ENCODE measurements at regions not wholly inside any gene's neighbourhood (a gene's known extent, or its start where the extent isn't known, plus 50 kb on each side); places are given as distances from the start of the nearest gene placed in this dataset.

GRCh38 chr2:240329778-240330177, 105.7 kb upstream of the GPC1 start:
- DNase-seq (no peak), ATAC-seq (no peak)
- no peaks in the 10 kb centered on the region for H4K20me1 ChIP-seq (ENCODE audit: low read length)
- H3K27ac ChIP-seq (ENCODE audit: low read length), result no peak overlapping the region
- TF ChIP-seq EZH2 (IDR thresholded peaks at IDR 0.05; ENCODE audit: low read length, unreplicated experiment) (no peak), CTCF (conservative IDR thresholded peaks at IDR 0.05; ENCODE audit: low read depth, low read length) (no peak)
- H3K27me3 ChIP-seq (ENCODE audit: low read length), result peaks cover 94% of the 10 kb centered on the region
- H3K9me3 ChIP-seq (ENCODE audit: low read length), result no peaks in the 10 kb centered on the region
- no peak overlapping the region for H2AFZ ChIP-seq (ENCODE audit: low read length)
- ChIA-PET POLR2A (ENCODE audit: unreplicated experiment) (no interaction called here), CTCF (no interaction called here)
- H3K4me2 ChIP-seq (ENCODE audit: low read length), result no peak overlapping the region
- no peaks in the 10 kb centered on the region for H3K9me2 ChIP-seq (replicated peaks; ENCODE audit: low read length)
- no TSS peak for BruUV-seq (replicated peaks)
- no peaks in the 10 kb centered on the region for H3F3A ChIP-seq (ENCODE audit: low read length, unreplicated experiment)
- no peaks in the 10 kb centered on the region for H3K79me2 ChIP-seq (ENCODE audit: low read length)
- intact Hi-C loops (cut with micrococcal nuclease), result no loop called here
- no peaks in the 10 kb centered on the region for H3K4me1 ChIP-seq (ENCODE audit: insufficient read depth, low read length)
- H3K9ac ChIP-seq (ENCODE audit: low read length), result no peak overlapping the region
- no peak overlapping the region for H3K4me3 ChIP-seq (ENCODE audit: low read length)
- no peaks in the 10 kb centered on the region for H3K36me3 ChIP-seq (ENCODE audit: low read depth, low read length)

GRCh38 chr2:240333985-240334384, 101.5 kb upstream of the GPC1 start:
- Histone ChIP-seq H2AFZ (ENCODE audit: low read length) (no peak overlapping the region), H3K9me2 (replicated peaks; ENCODE audit: low read length) (no peaks in the 10 kb centered on the region), H3K27me3 (ENCODE audit: low read length) (peaks cover 74% of the 10 kb centered on the region), H3K27ac (ENCODE audit: low read length) (no peak overlapping the region), H3K4me2 (ENCODE audit: low read length) (no peak overlapping the region), H3K36me3 (ENCODE audit: low read depth, low read length) (no peaks in the 10 kb centered on the region), H3K4me1 (ENCODE audit: insufficient read depth, low read length) (no peaks in the 10 kb centered on the region), H3K9ac (ENCODE audit: low read length) (no peak overlapping the region), H3K4me3 (ENCODE audit: low read length) (no peak overlapping the region), H3K79me2 (ENCODE audit: low read length) (no peaks in the 10 kb centered on the region), H4K20me1 (ENCODE audit: low read length) (no peaks in the 10 kb centered on the region), H3F3A (ENCODE audit: low read length, unreplicated experiment) (no peaks in the 10 kb centered on the region), H3K9me3 (ENCODE audit: low read length) (no peaks in the 10 kb centered on the region)
- BruUV-seq (replicated peaks), result no TSS peak
- ChIA-PET POLR2A (ENCODE audit: unreplicated experiment) (no interaction called here), CTCF (no interaction called here)
- DNase-seq (no peak), ATAC-seq (no peak)
- intact Hi-C loops (cut with micrococcal nuclease), result no loop called here
- no peak for TF ChIP-seq EZH2 (IDR thresholded peaks at IDR 0.05; ENCODE audit: low read length, unreplicated experiment)
- TF ChIP-seq EZH2phosphoT487 (IDR thresholded peaks at IDR 0.05; ENCODE audit: borderline replicate concordance, low read length), result no peak
- TF ChIP-seq CTCF (conservative IDR thresholded peaks at IDR 0.05; ENCODE audit: low read depth, low read length), result no peak

GRCh38 chr2:240335061-240335460, 100.4 kb upstream of the GPC1 start:
- Histone ChIP-seq H3K79me2 (ENCODE audit: low read length) (no peaks in the 10 kb centered on the region), H3K4me2 (ENCODE audit: low read length) (no peak overlapping the region), H3K9me2 (replicated peaks; ENCODE audit: low read length) (no peaks in the 10 kb centered on the region), H3K27ac (ENCODE audit: low read length) (no peak overlapping the region), H2AFZ (ENCODE audit: low read length) (no peak overlapping the region), H3F3A (ENCODE audit: low read length, unreplicated experiment) (no peaks in the 10 kb centered on the region), H3K4me1 (ENCODE audit: insufficient read depth, low read length) (no peaks in the 10 kb centered on the region), H3K4me3 (ENCODE audit: low read length) (no peak overlapping the region), H3K9me3 (ENCODE audit: low read length) (no peaks in the 10 kb centered on the region), H3K27me3 (ENCODE audit: low read length) (peaks cover 63% of the 10 kb centered on the region), H3K36me3 (ENCODE audit: low read depth, low read length) (no peaks in the 10 kb centered on the region), H4K20me1 (ENCODE audit: low read length) (no peaks in the 10 kb centered on the region), H3K9ac (ENCODE audit: low read length) (no peak overlapping the region)
- no peak for DNase-seq
- ATAC-seq, result no peak
- CTCF ChIA-PET, result no interaction called here
- intact Hi-C loops (cut with micrococcal nuclease), result no loop called here
- TF ChIP-seq EZH2phosphoT487 (IDR thresholded peaks at IDR 0.05; ENCODE audit: borderline replicate concordance, low read length) (no peak), EZH2 (IDR thresholded peaks at IDR 0.05; ENCODE audit: low read length, unreplicated experiment) (no peak), CTCF (conservative IDR thresholded peaks at IDR 0.05; ENCODE audit: low read depth, low read length) (no peak)
- POLR2A ChIA-PET (ENCODE audit: unreplicated experiment), result no interaction called here
- BruUV-seq (replicated peaks), result no TSS peak
